ENCODE measurements at regions not wholly inside any gene's neighbourhood (a gene's known extent, or its start where the extent isn't known, plus 50 kb on each side); places are given as distances from the start of the nearest gene placed in this dataset.

DNA sequence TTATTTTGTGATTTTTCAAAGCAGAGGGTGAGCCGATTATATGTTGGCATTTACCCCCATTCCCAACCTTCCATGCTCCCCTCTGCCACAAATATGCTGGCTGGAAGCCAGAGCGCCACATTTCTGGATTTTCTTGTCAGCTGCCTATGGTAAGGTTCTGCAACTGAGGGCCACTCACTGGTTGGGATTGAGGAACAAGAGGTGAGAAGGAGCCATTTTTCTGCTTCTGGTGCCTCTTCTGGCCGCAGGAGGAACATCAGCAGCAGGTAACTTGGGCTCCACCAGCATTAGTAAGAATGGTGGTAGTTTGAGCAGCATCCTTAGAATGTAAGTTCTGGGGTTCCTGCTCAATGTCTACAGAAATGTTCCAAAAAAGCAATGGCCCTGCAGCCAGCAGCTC lies 159.5 kb upstream of the MAST4 start:
- ChIA-PET CTCF (ENCODE audit: partially characterized antibody) (no interaction called here), POLR2A (ENCODE audit: partially characterized antibody) (no interaction called here)
- no peaks in the 10 kb centered on the region for H3K4me1 ChIP-seq (ENCODE audit: insufficient read depth, low read length)
- no peak overlapping the region for H3K27ac Mint-ChIP-seq
- no peaks in the 10 kb centered on the region for H3K36me3 Mint-ChIP-seq
- no peak overlapping the region for H3K4me3 Mint-ChIP-seq
- no peaks in the 10 kb centered on the region for H3K27me3 Mint-ChIP-seq
- H3K36me3 ChIP-seq (ENCODE audit: insufficient read depth, low read length): no peaks in the 10 kb centered on the region
- no peak overlapping the region for H3K4me3 ChIP-seq (ENCODE audit: low read length in 2 of 2)
- DNase-seq: no peak
- H3K27me3 ChIP-seq (ENCODE audit: insufficient read depth, low read length): no peaks in the 10 kb centered on the region
- H3K9me3 Mint-ChIP-seq: peaks cover 0 to 8% (median 1%) of the 10 kb centered on the region in 8 donors
- H3K27ac ChIP-seq (ENCODE audit: low read depth, low read length): no peak overlapping the region
- intact Hi-C loops (cut with micrococcal nuclease): no loop called here
- no peaks in the 10 kb centered on the region for H3K4me1 Mint-ChIP-seq
- no peaks in the 10 kb centered on the region for H3K9me3 ChIP-seq (ENCODE audit: control insufficient read depth in 1 of 2, low read length in 2 of 2)

DNA sequence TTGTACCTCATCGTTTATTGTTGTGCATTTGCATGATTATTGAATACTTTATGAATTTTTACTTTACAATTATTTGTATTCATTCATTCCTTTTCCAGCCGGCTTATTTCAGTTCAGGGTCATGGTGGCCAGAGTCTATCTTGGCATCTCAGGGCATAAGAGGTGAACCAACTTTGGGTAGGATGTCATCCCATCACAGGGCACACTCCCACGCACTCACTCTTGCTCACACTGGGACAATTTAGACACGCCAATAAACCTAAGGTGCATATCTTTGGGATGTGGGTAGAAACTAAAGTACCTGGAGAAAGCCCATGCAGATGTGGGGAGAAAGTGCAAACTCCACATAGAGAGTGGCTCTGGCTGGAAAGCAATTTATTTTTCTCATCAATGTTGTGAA lies 158.1 kb upstream of the MAST4 start:
- H3K4me1 ChIP-seq (ENCODE audit: insufficient read depth, low read length): no peaks in the 10 kb centered on the region
- POLR2A ChIA-PET (ENCODE audit: partially characterized antibody): no interaction called here
- Mint-ChIP-seq H3K36me3 (no peaks in the 10 kb centered on the region), H3K27ac (no peak overlapping the region), H3K9me3 (no peaks in the 10 kb centered on the region), H3K4me1 (no peaks in the 10 kb centered on the region), H3K4me3 (no peak overlapping the region), H3K27me3 (no peaks in the 10 kb centered on the region)
- no peak for DNase-seq
- H3K9me3 ChIP-seq (ENCODE audit: control insufficient read depth in 1 of 2, low read length in 2 of 2): no peaks in the 10 kb centered on the region
- no peak overlapping the region for H3K4me3 ChIP-seq (ENCODE audit: low read length in 2 of 2)
- H3K36me3 ChIP-seq (ENCODE audit: insufficient read depth, low read length): no peaks in the 10 kb centered on the region
- intact Hi-C loops (cut with micrococcal nuclease): no loop called here
- CTCF ChIA-PET (ENCODE audit: partially characterized antibody): no interaction called here
- no peak overlapping the region for H3K27ac ChIP-seq (ENCODE audit: low read depth, low read length)
- H3K27me3 ChIP-seq (ENCODE audit: insufficient read depth, low read length): no peaks in the 10 kb centered on the region

DNA sequence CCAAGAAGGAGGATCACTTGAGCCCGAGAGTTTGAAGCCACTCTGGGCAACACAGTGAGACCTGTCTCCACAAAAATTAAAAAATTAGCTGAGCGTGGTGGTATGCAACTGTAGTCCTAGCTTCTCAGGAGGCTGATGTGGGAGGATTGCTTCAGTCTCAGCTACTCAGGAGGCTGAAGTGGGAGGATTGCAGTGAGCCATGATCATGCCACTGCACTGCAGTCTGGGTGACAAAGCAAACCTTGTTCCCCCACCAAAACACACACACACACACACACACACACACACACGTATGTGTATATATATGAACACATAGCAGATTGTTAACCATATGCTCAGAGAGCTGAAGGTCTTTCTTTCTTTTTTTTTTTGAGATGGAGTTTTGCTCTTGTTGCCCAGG lies 157.5 kb upstream of the MAST4 start:
- Histone ChIP-seq H3K27ac (ENCODE audit: low read depth, low read length) (no peak overlapping the region), H3K36me3 (ENCODE audit: insufficient read depth, low read length) (no peaks in the 10 kb centered on the region), H3K4me1 (ENCODE audit: insufficient read depth, low read length) (no peaks in the 10 kb centered on the region), H3K9me3 (ENCODE audit: control insufficient read depth in 1 of 2, low read length in 2 of 2) (no peaks in the 10 kb centered on the region), H3K27me3 (ENCODE audit: insufficient read depth, low read length) (no peaks in the 10 kb centered on the region), H3K4me3 (ENCODE audit: low read length in 2 of 2) (no peak overlapping the region)
- no peaks in the 10 kb centered on the region for H3K36me3 Mint-ChIP-seq
- H3K27me3 Mint-ChIP-seq: no peaks in the 10 kb centered on the region
- no peaks in the 10 kb centered on the region for H3K9me3 Mint-ChIP-seq
- DNase-seq: no peak
- H3K4me1 Mint-ChIP-seq: no peaks in the 10 kb centered on the region
- no peak overlapping the region for H3K27ac Mint-ChIP-seq
- ChIA-PET POLR2A (ENCODE audit: partially characterized antibody) (no interaction called here), CTCF (ENCODE audit: partially characterized antibody) (no interaction called here)
- intact Hi-C loops (cut with micrococcal nuclease): no loop called here
- H3K4me3 Mint-ChIP-seq: no peak overlapping the region

GRCh38 chr5:66440202-66440680 lies 156.0 kb upstream of the MAST4 start:
- H3K27me3 ChIP-seq (ENCODE audit: insufficient read depth, low read length): no peaks in the 10 kb centered on the region
- no peak overlapping the region for H3K4me3 ChIP-seq (ENCODE audit: low read length in 2 of 2)
- no peaks in the 10 kb centered on the region for H3K9me3 ChIP-seq (ENCODE audit: control insufficient read depth in 1 of 2, low read length in 2 of 2)
- H3K27ac ChIP-seq (ENCODE audit: low read depth, low read length): no peak overlapping the region
- no peak for DNase-seq
- H3K9me3 Mint-ChIP-seq: peaks cover 0 to 3% (median 0%) of the 10 kb centered on the region in 8 donors
- H3K4me3 Mint-ChIP-seq: no peak overlapping the region
- ChIA-PET CTCF (ENCODE audit: partially characterized antibody) (no interaction called here), POLR2A (ENCODE audit: partially characterized antibody) (no interaction called here)
- H3K27ac Mint-ChIP-seq: no peak overlapping the region
- no peaks in the 10 kb centered on the region for H3K4me1 Mint-ChIP-seq
- H3K27me3 Mint-ChIP-seq: no peaks in the 10 kb centered on the region
- H3K36me3 ChIP-seq (ENCODE audit: insufficient read depth, low read length): no peaks in the 10 kb centered on the region
- H3K36me3 Mint-ChIP-seq: no peaks in the 10 kb centered on the region
- no peaks in the 10 kb centered on the region for H3K4me1 ChIP-seq (ENCODE audit: insufficient read depth, low read length)
- intact Hi-C loops (cut with micrococcal nuclease): no loop called here

DNA sequence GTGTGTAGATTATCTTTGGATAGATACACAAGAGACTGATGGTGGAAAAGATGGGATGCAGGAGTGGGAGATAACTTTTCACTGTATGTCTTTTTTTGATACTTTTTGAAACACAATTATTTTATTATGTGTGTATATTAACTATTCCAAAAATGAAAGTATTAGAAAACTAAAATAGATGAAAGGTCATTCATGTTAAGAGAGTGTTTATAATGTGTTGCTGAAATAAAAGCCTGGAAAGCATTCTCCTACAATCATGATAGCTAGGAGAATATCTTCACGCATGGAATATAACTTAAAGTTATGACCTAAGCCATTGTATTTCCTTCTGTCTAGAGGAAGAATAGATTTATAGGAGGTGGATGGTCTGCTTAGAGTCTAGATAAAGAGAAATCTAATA lies 154.8 kb upstream of the MAST4 start:
- Histone ChIP-seq H3K27me3 (ENCODE audit: insufficient read depth, low read length) (no peaks in the 10 kb centered on the region), H3K4me3 (ENCODE audit: low read length in 2 of 2) (no peak overlapping the region), H3K36me3 (ENCODE audit: insufficient read depth, low read length) (no peaks in the 10 kb centered on the region), H3K4me1 (ENCODE audit: insufficient read depth, low read length) (no peaks in the 10 kb centered on the region), H3K9me3 (ENCODE audit: control insufficient read depth in 1 of 2, low read length in 2 of 2) (no peaks in the 10 kb centered on the region), H3K27ac (ENCODE audit: low read depth, low read length) (no peak overlapping the region)
- intact Hi-C loops (cut with micrococcal nuclease): no loop called here
- Mint-ChIP-seq H3K27me3 (no peaks in the 10 kb centered on the region), H3K9me3 (peaks cover 0 to 10% (median 0%) of the 10 kb centered on the region in 8 donors), H3K27ac (no peak overlapping the region), H3K4me1 (no peaks in the 10 kb centered on the region), H3K4me3 (no peak overlapping the region), H3K36me3 (no peaks in the 10 kb centered on the region)
- POLR2A ChIA-PET (ENCODE audit: partially characterized antibody): no interaction called here
- DNase-seq: no peak
- CTCF ChIA-PET (ENCODE audit: partially characterized antibody): no interaction called here

DNA sequence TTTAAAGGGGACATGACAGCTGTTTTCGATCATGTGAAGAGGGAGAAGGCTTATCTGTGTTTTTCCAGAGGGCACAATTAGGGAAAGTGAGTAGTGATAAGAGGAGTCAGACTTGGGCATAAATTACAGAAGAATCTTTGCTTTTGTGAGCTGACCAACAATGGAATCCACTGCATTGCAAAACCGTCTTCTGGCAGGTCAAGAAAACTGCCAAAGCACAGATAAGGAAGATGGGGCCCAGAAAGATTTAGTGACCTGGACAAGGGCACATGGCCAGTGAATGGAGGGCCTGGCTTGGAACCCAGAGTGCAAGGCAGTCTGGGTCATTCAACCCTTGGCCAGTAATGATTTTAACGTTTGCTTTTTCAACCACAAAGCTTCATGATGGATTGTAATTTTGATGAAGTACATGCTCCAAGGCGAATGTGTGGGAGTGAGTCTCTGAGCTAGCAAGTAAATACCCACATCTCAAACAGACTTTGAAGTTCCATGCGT lies 153.2 kb upstream of the MAST4 start:
- Histone ChIP-seq H3K4me3 (ENCODE audit: low read length in 2 of 2) (no peak overlapping the region), H3K9me3 (ENCODE audit: control insufficient read depth in 1 of 2, low read length in 2 of 2) (no peaks in the 10 kb centered on the region), H3K4me1 (ENCODE audit: insufficient read depth, low read length) (no peaks in the 10 kb centered on the region), H3K27me3 (ENCODE audit: insufficient read depth, low read length) (no peaks in the 10 kb centered on the region), H3K36me3 (ENCODE audit: insufficient read depth, low read length) (no peaks in the 10 kb centered on the region), H3K27ac (ENCODE audit: low read depth, low read length) (no peak overlapping the region)
- ChIA-PET CTCF (ENCODE audit: partially characterized antibody) (interaction anchor here (1.2 kb wide), 1 partner anchor 11 kb away, joined by 3 read pairs; no protein-coding TSS in a partner anchor), POLR2A (ENCODE audit: partially characterized antibody) (no interaction called here)
- no peaks in the 10 kb centered on the region for H3K36me3 Mint-ChIP-seq
- H3K4me3 Mint-ChIP-seq: no peak overlapping the region
- peaks cover 0 to 10% (median 3%) of the 10 kb centered on the region in 8 donors for H3K9me3 Mint-ChIP-seq
- intact Hi-C loops (cut with micrococcal nuclease): no loop called here
- no peaks in the 10 kb centered on the region for H3K4me1 Mint-ChIP-seq
- no peaks in the 10 kb centered on the region for H3K27me3 Mint-ChIP-seq
- no peak for DNase-seq
- H3K27ac Mint-ChIP-seq: no peak overlapping the region

DNA sequence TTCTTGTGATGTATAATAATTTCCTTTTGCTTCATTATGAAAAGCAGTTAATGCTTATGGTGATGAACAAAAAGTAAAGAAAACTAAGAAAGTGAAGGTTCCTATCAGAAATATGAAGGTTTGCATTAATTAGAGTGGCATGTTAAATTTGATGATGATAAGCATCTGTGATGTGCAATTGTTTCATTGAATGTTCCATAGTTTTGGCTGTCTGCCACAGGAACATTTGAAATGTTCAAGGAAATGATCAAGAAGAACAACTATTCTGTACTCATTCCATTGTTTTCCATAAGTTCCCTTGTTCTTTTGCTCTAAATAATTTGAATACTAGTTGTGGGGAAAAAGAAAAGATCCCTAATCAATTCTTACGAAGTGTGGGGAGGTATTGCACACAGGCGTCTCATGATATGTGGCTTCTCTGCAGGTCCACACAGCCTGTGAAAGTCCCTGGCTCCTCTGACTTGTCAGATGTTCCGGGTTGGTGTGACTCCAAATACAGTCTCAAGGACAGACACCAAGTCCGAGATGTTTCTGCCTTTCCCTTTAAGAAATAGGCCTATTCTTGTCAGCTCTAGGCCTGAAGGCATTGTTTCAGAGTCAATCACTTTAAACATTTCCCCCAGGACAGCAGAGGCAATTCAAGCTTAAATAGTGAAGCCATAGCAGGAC lies 152.6 kb upstream of the MAST4 start:
- Mint-ChIP-seq H3K36me3 (no peaks in the 10 kb centered on the region), H3K4me1 (no peaks in the 10 kb centered on the region), H3K27me3 (no peaks in the 10 kb centered on the region), H3K4me3 (no peak overlapping the region), H3K9me3 (peaks cover 0 to 12% (median 7%) of the 10 kb centered on the region in 8 donors), H3K27ac (no peak overlapping the region)
- H3K4me1 ChIP-seq (ENCODE audit: insufficient read depth, low read length): no peaks in the 10 kb centered on the region
- H3K27me3 ChIP-seq (ENCODE audit: insufficient read depth, low read length): no peaks in the 10 kb centered on the region
- ChIA-PET CTCF (ENCODE audit: partially characterized antibody) (interaction anchor here (1.2 kb wide), 1 partner anchor 11 kb away, joined by 3 read pairs; no protein-coding TSS in a partner anchor), POLR2A (ENCODE audit: partially characterized antibody) (no interaction called here)
- H3K9me3 ChIP-seq (ENCODE audit: control insufficient read depth in 1 of 2, low read length in 2 of 2): no peaks in the 10 kb centered on the region
- no peaks in the 10 kb centered on the region for H3K36me3 ChIP-seq (ENCODE audit: insufficient read depth, low read length)
- H3K27ac ChIP-seq (ENCODE audit: low read depth, low read length): no peak overlapping the region
- no peak overlapping the region for H3K4me3 ChIP-seq (ENCODE audit: low read length in 2 of 2)
- intact Hi-C loops (cut with micrococcal nuclease): no loop called here
- DNase-seq: no peak

All from CD4-positive, alpha-beta memory T cell (primary cell).